H1 (cell line): ENCODE measurements at regions not wholly inside any gene's neighbourhood (a gene's known extent, or its start where the extent isn't known, plus 50 kb on each side); places are given as distances from the start of the nearest gene placed in this dataset.

Source experiments
- CTCF ChIA-PET: fragments of 300-600 bp; sonication (Branson Sonifier 250); formaldehyde crosslinking; loops from one replicate; lab custom pipeline; 2021; ENCODE audit not compliant: partially characterized antibody; lab: Charles Lee
- POLR2A ChIA-PET: fragments of 300-600 bp; sonication (Branson Sonifier 250); formaldehyde crosslinking; loops from one replicate; lab custom pipeline; 2021; ENCODE audit warnings: inconsistent platforms; ENCODE audit not compliant: partially characterized antibody; lab: Charles Lee
- DNase-seq, 2 experiments: peaks; one replicate each; pipeline versions ENCODE4 v3.0.0 to v3.0.0-alpha.2; 2010 to 2022; ENCODE audit warnings: low spot score in 2 of 2, low read depth in 1 of 2, mixed read lengths in 1 of 2
- FAIRE-seq: peaks from 2 replicates; lab custom pipeline; 2011; peaks lifted over from hg19 to GRCh38; lab: Jason Lieb, UNC
- H2AFZ ChIP-seq: 2 replicates; pipeline ENCODE4 v1.8.1; 2012; ENCODE audit warnings: low read length, inconsistent platforms
- H2AK5ac ChIP-seq: 2 replicates; pipeline ENCODE4 v1.6.1; 2013; ENCODE audit warnings: low read depth, low read length
- H2BK120ac ChIP-seq: replicated peaks from 2 replicates; pipeline ENCODE3; 2013; ENCODE audit warnings: low read depth, low read length, inconsistent platforms
- H2BK12ac ChIP-seq: 2 replicates; pipeline ENCODE4 v1.6.1; 2013; ENCODE audit warnings: low read depth, low read length
- H2BK15ac ChIP-seq: 2 replicates; pipeline ENCODE4 v1.6.1; 2013; ENCODE audit warnings: low read length
- H2BK20ac ChIP-seq: 2 replicates; pipeline ENCODE4 v1.6.1; 2013; ENCODE audit warnings: low read length
- H2BK5ac ChIP-seq: 2 replicates; pipeline ENCODE4 v1.6.1; 2013; ENCODE audit warnings: low read depth, low read length
- H3K14ac ChIP-seq: 2 replicates; pipeline ENCODE4 v1.6.1; 2013; ENCODE audit warnings: inconsistent platforms; ENCODE audit not compliant: insufficient read length
- H3K18ac ChIP-seq: 2 replicates; pipeline ENCODE4 v1.6.1; 2013; ENCODE audit warnings: low read length; ENCODE audit errors: extremely low read depth
- H3K23ac ChIP-seq: 2 replicates; pipeline ENCODE4 v1.6.1; 2013; ENCODE audit warnings: inconsistent platforms; ENCODE audit not compliant: insufficient read length
- H3K23me2 ChIP-seq: 2 replicates; pipeline ENCODE4 v1.6.1; 2013; ENCODE audit warnings: low read depth, low read length
- H3K27ac ChIP-seq: 2 replicates; pipeline ENCODE4 v1.6.1; 2011; ENCODE audit warnings: low read depth, low read length, inconsistent platforms
- H3K27me3 ChIP-seq, 4 experiments: replicated peaks in 1 of 4; 1 replicate in 1 of 4; 2 replicates in 3 of 4; pipeline versions ENCODE4 v1.6.1 to v1.8.1; 2011 to 2013; ENCODE audit warnings: low read length in 3 of 4, mild to moderate bottlenecking in 3 of 4, inconsistent platforms in 2 of 4, mixed read lengths in 2 of 4, moderate library complexity in 1 of 4; ENCODE audit not compliant: control insufficient read depth in 3 of 4, insufficient read depth in 3 of 4; ENCODE audit errors: extremely low read depth in 1 of 4
- H3K36me3 ChIP-seq, 4 experiments: 2 replicates each; pipeline versions ENCODE4 v1.6.1 to v1.8.1; 2011 to 2013; ENCODE audit warnings: mild to moderate bottlenecking in 4 of 4, low read length in 3 of 4, moderate library complexity in 2 of 4, control low read depth in 1 of 4, inconsistent platforms in 1 of 4; ENCODE audit not compliant: insufficient read depth in 4 of 4, control insufficient read depth in 2 of 4
- H3K4ac ChIP-seq: replicated peaks from 2 replicates; pipeline ENCODE3; 2013; ENCODE audit warnings: low read length, low read depth, mixed read lengths, inconsistent platforms; ENCODE audit not compliant: insufficient read length
- H3K4me1 ChIP-seq, 4 experiments: replicated peaks in 1 of 4; 1 replicate in 1 of 4; 2 replicates in 3 of 4; pipeline versions ENCODE4 v1.6.1 to v1.8.1; 2011 to 2013; ENCODE audit warnings: low read length in 3 of 4, inconsistent platforms in 2 of 4, mixed read lengths in 1 of 4; ENCODE audit not compliant: insufficient read depth in 4 of 4, control insufficient read depth in 3 of 4
- H3K4me2 ChIP-seq, 2 experiments: 2 replicates each; pipeline versions ENCODE4 v1.6.1 to v1.8.1; 2011 to 2013; ENCODE audit warnings: low read depth in 2 of 2, low read length in 2 of 2, control low read depth in 1 of 2, inconsistent platforms in 1 of 2, mild to moderate bottlenecking in 1 of 2; ENCODE audit not compliant: insufficient read depth in 1 of 2
- H3K4me3 ChIP-seq, 4 experiments: fragments of 200-600, 300-600 bp in 1 of 4; sonication (generic), shearing (Covaris generic), sonication (Bioruptor Twin) in 1 of 4; 2 replicates each; pipeline versions ENCODE4 v1.5.1 to v1.8.1; 2011 to 2016; ENCODE audit warnings: low read length in 4 of 4, low read depth in 3 of 4, control low read depth in 2 of 4, inconsistent platforms in 2 of 4, mild to moderate bottlenecking in 2 of 4, mixed read lengths in 1 of 4, moderate library complexity in 1 of 4; ENCODE audit not compliant: insufficient read depth in 2 of 4; ENCODE audit errors: extremely low read depth in 1 of 4
- H3K56ac ChIP-seq: replicated peaks from 2 replicates; pipeline ENCODE3; 2013; ENCODE audit warnings: low read depth, mild to moderate bottlenecking, mixed read lengths, low read length, inconsistent platforms; ENCODE audit not compliant: insufficient read length
- H3K79me1 ChIP-seq: 2 replicates; pipeline ENCODE4 v1.6.1; 2013; ENCODE audit warnings: low read depth, low read length, control low read depth
- H3K79me2 ChIP-seq, 2 experiments: 2 replicates each; pipeline versions ENCODE4 v1.6.1 to v1.8.1; 2012 to 2013; ENCODE audit warnings: low read length in 2 of 2, mild to moderate bottlenecking in 2 of 2, inconsistent platforms in 1 of 2; ENCODE audit not compliant: insufficient read depth in 2 of 2, control insufficient read depth in 1 of 2
- H3K9ac ChIP-seq, 4 experiments: replicated peaks in 1 of 4; 1 replicate in 1 of 4; 2 replicates in 3 of 4; pipeline versions ENCODE4 v1.6.1 to v1.8.1; 2011 to 2013; ENCODE audit warnings: low read depth in 3 of 4, low read length in 3 of 4, control low read depth in 2 of 4, mild to moderate bottlenecking in 2 of 4, moderate library complexity in 2 of 4, inconsistent platforms in 1 of 4; ENCODE audit errors: extremely low read depth in 1 of 4
- H3K9me3 ChIP-seq, 2 experiments: 2 replicates each; pipeline versions ENCODE4 v1.6.1 to v1.8.1; 2012 to 2013; ENCODE audit warnings: mild to moderate bottlenecking in 2 of 2, moderate library complexity in 2 of 2, control low read depth in 1 of 2, inconsistent platforms in 1 of 2, low read depth in 1 of 2, low read length in 1 of 2, mixed read lengths in 1 of 2; ENCODE audit not compliant: insufficient read depth in 2 of 2
- H4K20me1 ChIP-seq, 2 experiments: replicated peaks in 1 of 2; 2 replicates each; pipeline versions ENCODE3 to v1.8.1; 2011 to 2013; ENCODE audit warnings: inconsistent platforms in 2 of 2, low read length in 2 of 2, mild to moderate bottlenecking in 1 of 2; ENCODE audit not compliant: insufficient read depth in 2 of 2, control insufficient read depth in 1 of 2
- H4K5ac ChIP-seq: 2 replicates; pipeline ENCODE4 v1.6.1; 2013; ENCODE audit warnings: low read length, low read depth, mixed read lengths, inconsistent platforms; ENCODE audit not compliant: insufficient read length
- H4K8ac ChIP-seq: 2 replicates; pipeline ENCODE4 v1.8.0; 2013; ENCODE audit warnings: mild to moderate bottlenecking, moderate library complexity, low read length, inconsistent platforms; ENCODE audit not compliant: insufficient read depth; ENCODE audit errors: extremely low read depth
- H4K91ac ChIP-seq: replicated peaks from 2 replicates; pipeline ENCODE3; 2013; ENCODE audit warnings: low read length, mixed read lengths, inconsistent platforms; ENCODE audit not compliant: insufficient read length
- ASH2L ChIP-seq: fragments of 200-600, 300-600 bp; sonication (generic); IDR thresholded peaks from one replicate; pipeline ENCODE4 v1.7.1; 2017; ENCODE audit warnings: low read length
- BCL11A ChIP-seq, 2 experiments: IDR thresholded peaks; one replicate each; pipeline ENCODE4 v1.6.1; 2011; ENCODE audit warnings: low read depth in 2 of 2, low read length in 2 of 2, mild to moderate bottlenecking in 2 of 2
- E2F6 ChIP-seq: IDR thresholded peaks from 2 replicates; pipeline ENCODE4 v1.6.1; 2012; ENCODE audit warnings: inconsistent platforms
- KDM4A ChIP-seq: IDR thresholded peaks from one replicate; pipeline ENCODE4 v1.7.1; 2012; ENCODE audit warnings: low read depth, mild to moderate bottlenecking, moderate library complexity, low read length, inconsistent platforms; ENCODE audit not compliant: severe bottlenecking
- MAFK ChIP-seq: IDR thresholded peaks from 2 replicates; pipeline ENCODE4 v1.6.1; 2012; ENCODE audit warnings: low read depth, mild to moderate bottlenecking, improper control_type of control experiment, low read length
- NANOG ChIP-seq: IDR thresholded peaks from 2 replicates; pipeline ENCODE4 v1.6.1; 2011; ENCODE audit warnings: low read length, low read depth, mild to moderate bottlenecking, inconsistent platforms; ENCODE audit not compliant: insufficient read depth, poor library complexity, severe bottlenecking
- PHF8 ChIP-seq: fragments of 200-600 bp; sonication (generic); conservative IDR thresholded peaks from 2 replicates; pipeline ENCODE4 v1.7.1; 2012; ENCODE audit warnings: low read depth, mild to moderate bottlenecking, inconsistent platforms, low read length, moderate library complexity
- POLR2AphosphoS5 ChIP-seq: IDR thresholded peaks from 2 replicates; pipeline ENCODE4 v1.6.1; 2011; ENCODE audit warnings: low read depth, low read length
- RAD21 ChIP-seq, 2 experiments: IDR thresholded peaks in 1 of 2; conservative IDR thresholded peaks in 1 of 2; 2 replicates each; pipeline ENCODE4 v1.6.1; 2011; ENCODE audit warnings: low read depth in 2 of 2, low read length in 2 of 2, improper control_type of control experiment in 1 of 2, inconsistent platforms in 1 of 2, mild to moderate bottlenecking in 1 of 2, moderate library complexity in 1 of 2
- RFX5 ChIP-seq: IDR thresholded peaks from 2 replicates; pipeline ENCODE4 v1.6.1; 2011; ENCODE audit warnings: low read depth, low read length, improper control_type of control experiment, borderline replicate concordance
- SIX5 ChIP-seq: IDR thresholded peaks from 2 replicates; pipeline ENCODE4 v1.6.1; 2011; ENCODE audit warnings: mild to moderate bottlenecking, low read depth, low read length
- SP1 ChIP-seq: IDR thresholded peaks from 2 replicates; pipeline ENCODE4 v1.6.1; 2011; ENCODE audit warnings: low read depth, low read length
- TBP ChIP-seq: IDR thresholded peaks from 2 replicates; pipeline ENCODE4 v1.6.1; 2011; ENCODE audit warnings: low read depth, low read length, improper control_type of control experiment
- YY1 ChIP-seq: IDR thresholded peaks from 2 replicates; pipeline ENCODE4 v1.6.1; 2011; ENCODE audit warnings: low read depth, mild to moderate bottlenecking, low read length
- ZNF274 ChIP-seq: IDR thresholded peaks from 2 replicates; pipeline ENCODE4 v1.7.0; 2012; ENCODE audit warnings: low read length, borderline replicate concordance; ENCODE audit errors: extremely low read depth
- WGBS, 2 experiments: shearing (Covaris generic) in 1 of 2; methylation state at CpG; one replicate each; pipeline versions ENCODE4 v1.1.6 to v1.1.7; 2013 to 2015; ENCODE audit warnings: low lambda C conversion rate in 2 of 2, mixed read lengths in 2 of 2, inconsistent platforms in 1 of 2, low coverage in 1 of 2, missing lambda C conversion rate in 1 of 2; ENCODE audit not compliant: insufficient replicate concordance in 2 of 2, insufficient coverage in 1 of 2, insufficient read length in 1 of 2; ENCODE audit errors: extremely low coverage in 1 of 2, missing lambda C conversion rate in 1 of 2; 5-methylcytosine and 5-hydroxymethylcytosine counted together

- Histone ChIP-seq H3K9me3 (no peaks in the 10 kb centered on the region), H3K4me2 (no peak overlapping the region), H3K79me1 (no peaks in the 10 kb centered on the region), H3K4ac (no peak overlapping the region), H2AFZ (no peak overlapping the region), H2BK15ac (no peak overlapping the region), H3K27me3 (no peaks in the 10 kb centered on the region), H3K18ac (no peak overlapping the region), H4K20me1 (no peaks in the 10 kb centered on the region), H3K4me3 (no peak overlapping the region), H2BK120ac (no peak overlapping the region), H3K27ac (no peak overlapping the region), H3K23me2 (no peaks in the 10 kb centered on the region), H2BK12ac (no peak overlapping the region), H3K56ac (no peak overlapping the region), H4K5ac (no peak overlapping the region), H3K14ac (no peak overlapping the region), H2AK5ac (no peak overlapping the region), H2BK5ac (no peak overlapping the region), H4K91ac (no peak overlapping the region), H4K8ac (no peak overlapping the region), H3K4me1 (no peaks in the 10 kb centered on the region), H3K36me3 (no peaks in the 10 kb centered on the region), H3K23ac (no peak overlapping the region), H3K79me2 (no peaks in the 10 kb centered on the region), H2BK20ac (no peak overlapping the region), H3K9ac (no peak overlapping the region)
- FAIRE-seq (no peak), DNase-seq (peak in 1 of 2 experiments; percentile 33)
- ChIA-PET POLR2A (interaction anchor here (0.6 kb wide), 1 partner anchor 846 kb away, joined by 3 read pairs; no protein-coding TSS in a partner anchor), CTCF (interaction anchor here (1.0 to 2.2 kb wide), 4 partner anchors 21 to 178 kb away, joined by 3 to 5 read pairs (median 3); no protein-coding TSS in a partner anchor)
- WGBS, 2 experiments = 87% methylated on average over 8 of the region's 8 CpGs; no CpG with 5 or more reads in 1 of the 2 experiments
- no peak for TF ChIP-seq RAD21 (IDR thresholded peaks at IDR 0.05 in 1 of 2, conservative IDR thresholded peaks at IDR 0.05 in 1 of 2; ENCODE audit: low read depth in 2 of 2, low read length in 2 of 2)
- TF ChIP-seq KDM4A = no peak
- no peak for TF ChIP-seq NANOG
- TF ChIP-seq SP1 = no peak
- TF ChIP-seq SIX5 = no peak
- no peak for TF ChIP-seq MAFK
- no peak for TF ChIP-seq PHF8
- TF ChIP-seq YY1 = no peak
- no peak for TF ChIP-seq TBP
- no peak for TF ChIP-seq ASH2L
- no peak for TF ChIP-seq E2F6
- no peak for TF ChIP-seq BCL11A (IDR thresholded peaks at IDR 0.05; ENCODE audit: low read depth in 2 of 2, low read length in 2 of 2)
- TF ChIP-seq POLR2AphosphoS5 = no peak
- TF ChIP-seq ZNF274 = no peak
- no peak for TF ChIP-seq RFX5
Measured at GRCh38 chr20:51159303-51159702, 136.4 kb upstream of the KCNG1 start.
